LNCAP (cell line): ENCODE measurements at regions not wholly inside any gene's neighbourhood (a gene's known extent, or its start where the extent isn't known, plus 50 kb on each side); places are given as distances from the start of the nearest gene placed in this dataset.

Experiments used
- TF ChIP-seq, protein P1 (sequence below): fragments of 450-650 bp; IDR thresholded peaks from 2 replicates; pipeline ENCODE4 v1.5.1; 2017; ENCODE audit warnings: mild to moderate bottlenecking

GRCh38 chr4:123596805-123597204, 200.2 kb downstream of the SPRY1 start:
- TF ChIP-seq, protein P1, sequence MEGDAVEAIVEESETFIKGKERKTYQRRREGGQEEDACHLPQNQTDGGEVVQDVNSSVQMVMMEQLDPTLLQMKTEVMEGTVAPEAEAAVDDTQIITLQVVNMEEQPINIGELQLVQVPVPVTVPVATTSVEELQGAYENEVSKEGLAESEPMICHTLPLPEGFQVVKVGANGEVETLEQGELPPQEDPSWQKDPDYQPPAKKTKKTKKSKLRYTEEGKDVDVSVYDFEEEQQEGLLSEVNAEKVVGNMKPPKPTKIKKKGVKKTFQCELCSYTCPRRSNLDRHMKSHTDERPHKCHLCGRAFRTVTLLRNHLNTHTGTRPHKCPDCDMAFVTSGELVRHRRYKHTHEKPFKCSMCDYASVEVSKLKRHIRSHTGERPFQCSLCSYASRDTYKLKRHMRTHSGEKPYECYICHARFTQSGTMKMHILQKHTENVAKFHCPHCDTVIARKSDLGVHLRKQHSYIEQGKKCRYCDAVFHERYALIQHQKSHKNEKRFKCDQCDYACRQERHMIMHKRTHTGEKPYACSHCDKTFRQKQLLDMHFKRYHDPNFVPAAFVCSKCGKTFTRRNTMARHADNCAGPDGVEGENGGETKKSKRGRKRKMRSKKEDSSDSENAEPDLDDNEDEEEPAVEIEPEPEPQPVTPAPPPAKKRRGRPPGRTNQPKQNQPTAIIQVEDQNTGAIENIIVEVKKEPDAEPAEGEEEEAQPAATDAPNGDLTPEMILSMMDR = no peak

DNA sequence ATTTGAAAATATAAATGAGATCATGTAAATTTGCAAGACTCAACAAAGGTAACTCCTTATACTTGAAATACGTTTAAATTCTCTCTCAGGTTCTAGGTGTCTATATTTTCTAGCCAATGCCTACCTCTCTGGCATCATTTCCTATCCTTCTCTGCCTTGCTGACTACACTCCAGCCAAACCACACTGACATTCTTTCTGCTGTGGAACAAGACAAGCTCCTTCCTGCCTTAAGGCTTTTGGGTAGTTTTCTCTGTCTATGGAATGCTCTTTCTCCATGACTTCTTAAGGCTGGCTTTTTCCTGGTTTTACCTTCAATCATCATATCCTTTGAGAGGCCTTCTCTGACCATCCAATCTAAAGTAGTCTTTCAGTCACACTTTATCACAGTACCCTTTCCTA, 201.0 kb downstream of the SPRY1 start:
- TF ChIP-seq, protein P1 = no peak

- TF ChIP-seq, protein P1 = no peak
Observed at GRCh38 chr4:123598331-123598730, 201.7 kb downstream of the SPRY1 start.

DNA sequence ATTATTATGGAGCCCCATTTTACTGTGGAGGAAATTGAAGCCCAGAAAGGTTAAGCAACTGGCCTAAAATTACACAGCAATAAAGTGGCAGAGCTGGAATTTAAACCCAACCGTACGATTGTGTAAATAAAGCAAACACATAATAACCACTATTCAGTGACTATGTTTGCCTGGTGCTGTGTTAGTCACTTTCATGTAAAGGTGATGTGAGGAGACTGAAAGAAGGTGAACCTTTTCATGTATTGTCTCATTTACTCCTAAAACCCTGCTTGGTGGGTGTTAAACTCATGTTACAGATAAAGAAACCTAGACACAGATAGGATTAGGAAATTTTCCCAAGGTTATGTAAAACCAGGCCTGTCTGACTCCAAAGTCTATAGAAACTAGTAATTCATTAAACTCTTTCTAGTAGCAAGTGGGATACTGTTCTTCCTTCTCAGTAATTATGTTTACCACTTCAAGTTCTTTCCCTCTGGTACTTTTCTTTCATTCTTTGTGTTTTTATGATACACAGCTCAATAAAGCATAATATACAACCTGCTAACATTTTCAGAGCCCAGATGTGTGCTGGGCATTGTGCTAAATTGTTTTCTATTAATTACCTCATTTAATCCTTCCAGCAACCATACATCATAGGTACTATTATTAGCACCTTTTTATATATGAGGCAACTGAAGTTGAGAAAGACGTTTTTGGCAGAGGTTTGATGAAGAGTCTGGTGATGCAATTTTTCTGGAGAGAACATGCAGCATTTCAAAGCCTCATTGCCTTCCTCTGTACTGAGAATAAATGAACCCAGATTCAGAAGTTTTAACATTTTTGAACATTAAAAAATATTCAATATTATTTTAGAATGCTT, 202.7 kb downstream of the SPRY1 start:
- TF ChIP-seq, protein P1 = no peak

GRCh38 chr4:123599920-123600810, 203.6 kb downstream of the SPRY1 start:
- TF ChIP-seq, protein P1 = no peak

- TF ChIP-seq, protein P1 = no peak
Observed at GRCh38 chr4:123600987-123601904, 204.7 kb downstream of the SPRY1 start.

- TF ChIP-seq, protein P1 = no peak
Observed at GRCh38 chr4:123602007-123602406, 205.4 kb downstream of the SPRY1 start.
